Stomach (tissue), 4 donors: ENCODE measurements at regions not wholly inside any gene's neighbourhood (a gene's known extent, or its start where the extent isn't known, plus 50 kb on each side); places are given as distances from the start of the nearest gene placed in this dataset.

Experiments used
- POLR2A ChIP-seq, 4 donors: fragments of 450-650 bp; IDR thresholded peaks; one replicate each; pipeline ENCODE4 v1.6.1; 2016; ENCODE audit warnings: antibody characterized with exemption in 4 of 4, control low read depth in 2 of 4, mild to moderate bottlenecking in 1 of 4, moderate library complexity in 1 of 4
- POLR2AphosphoS5 ChIP-seq, 3 donors: sonication (generic); formaldehyde crosslinking; IDR thresholded peaks; one replicate each; pipeline ENCODE4 v1.6.1; 2016; ENCODE audit warnings: antibody characterized with exemption in 3 of 3
- TF ChIP-seq, protein P1 (sequence below), 7 experiments: fragments of 450-650 bp in 4 of 7; fragments of 200-600 bp in 3 of 7; sonication (generic) in 3 of 7; IDR thresholded peaks; one replicate each; pipeline ENCODE4 v1.5.1; 2016 to 2019; ENCODE audit warnings: antibody characterized with exemption in 7 of 7, control low read depth in 2 of 7, mild to moderate bottlenecking in 1 of 7

DNA sequence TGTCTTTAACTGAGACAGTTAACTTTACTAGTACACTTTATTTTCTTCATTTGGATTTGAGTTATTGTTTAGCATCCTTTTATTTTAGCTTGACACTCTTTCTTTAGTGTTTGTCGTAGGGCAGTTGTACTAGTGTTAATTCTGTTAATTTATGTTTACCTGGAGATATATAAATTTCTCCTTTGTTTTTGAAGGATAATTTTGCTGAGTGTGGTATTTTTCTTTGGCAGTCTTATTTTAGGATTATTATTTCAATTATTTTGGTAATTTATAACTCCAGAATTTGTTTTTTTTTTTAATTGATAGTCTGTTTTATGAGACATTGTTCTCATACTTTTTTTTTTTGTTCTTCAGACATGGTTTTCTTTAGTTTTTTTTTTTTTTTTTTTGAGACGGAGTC, 73.8 kb upstream of the CHODL start:
- TF ChIP-seq, protein P1, sequence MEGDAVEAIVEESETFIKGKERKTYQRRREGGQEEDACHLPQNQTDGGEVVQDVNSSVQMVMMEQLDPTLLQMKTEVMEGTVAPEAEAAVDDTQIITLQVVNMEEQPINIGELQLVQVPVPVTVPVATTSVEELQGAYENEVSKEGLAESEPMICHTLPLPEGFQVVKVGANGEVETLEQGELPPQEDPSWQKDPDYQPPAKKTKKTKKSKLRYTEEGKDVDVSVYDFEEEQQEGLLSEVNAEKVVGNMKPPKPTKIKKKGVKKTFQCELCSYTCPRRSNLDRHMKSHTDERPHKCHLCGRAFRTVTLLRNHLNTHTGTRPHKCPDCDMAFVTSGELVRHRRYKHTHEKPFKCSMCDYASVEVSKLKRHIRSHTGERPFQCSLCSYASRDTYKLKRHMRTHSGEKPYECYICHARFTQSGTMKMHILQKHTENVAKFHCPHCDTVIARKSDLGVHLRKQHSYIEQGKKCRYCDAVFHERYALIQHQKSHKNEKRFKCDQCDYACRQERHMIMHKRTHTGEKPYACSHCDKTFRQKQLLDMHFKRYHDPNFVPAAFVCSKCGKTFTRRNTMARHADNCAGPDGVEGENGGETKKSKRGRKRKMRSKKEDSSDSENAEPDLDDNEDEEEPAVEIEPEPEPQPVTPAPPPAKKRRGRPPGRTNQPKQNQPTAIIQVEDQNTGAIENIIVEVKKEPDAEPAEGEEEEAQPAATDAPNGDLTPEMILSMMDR (IDR thresholded peaks at IDR 0.05): no peak
- no peak for TF ChIP-seq POLR2A (IDR thresholded peaks at IDR 0.05)
- no peak for TF ChIP-seq POLR2AphosphoS5 (IDR thresholded peaks at IDR 0.05)
